Adrenal gland (tissue), 5 donors: ENCODE measurements at regions not wholly inside any gene's neighbourhood (a gene's known extent, or its start where the extent isn't known, plus 50 kb on each side); places are given as distances from the start of the nearest gene placed in this dataset.

Source experiments
- CTCF ChIP-seq, 6 experiments: fragments of 450-650 bp in 4 of 6; fragments of 200-600 bp in 2 of 6; sonication (generic) in 1 of 6; IDR thresholded peaks; 1 replicate in 5 of 6; 2 replicates in 1 of 6; pipeline versions ENCODE4 v1.5.1 to v1.8.0; 2016 to 2021; ENCODE audit warnings: antibody characterized with exemption in 6 of 6, mild to moderate bottlenecking in 2 of 6, moderate library complexity in 1 of 6
- POLR2A ChIP-seq, 2 donors: fragments of 450-650 bp; IDR thresholded peaks; one replicate each; pipeline ENCODE4 v1.6.1; 2017; ENCODE audit warnings: antibody characterized with exemption in 2 of 2, mild to moderate bottlenecking in 2 of 2, moderate library complexity in 1 of 2
- donor health status: DM: no; HTN: no; CAD: no.

DNA sequence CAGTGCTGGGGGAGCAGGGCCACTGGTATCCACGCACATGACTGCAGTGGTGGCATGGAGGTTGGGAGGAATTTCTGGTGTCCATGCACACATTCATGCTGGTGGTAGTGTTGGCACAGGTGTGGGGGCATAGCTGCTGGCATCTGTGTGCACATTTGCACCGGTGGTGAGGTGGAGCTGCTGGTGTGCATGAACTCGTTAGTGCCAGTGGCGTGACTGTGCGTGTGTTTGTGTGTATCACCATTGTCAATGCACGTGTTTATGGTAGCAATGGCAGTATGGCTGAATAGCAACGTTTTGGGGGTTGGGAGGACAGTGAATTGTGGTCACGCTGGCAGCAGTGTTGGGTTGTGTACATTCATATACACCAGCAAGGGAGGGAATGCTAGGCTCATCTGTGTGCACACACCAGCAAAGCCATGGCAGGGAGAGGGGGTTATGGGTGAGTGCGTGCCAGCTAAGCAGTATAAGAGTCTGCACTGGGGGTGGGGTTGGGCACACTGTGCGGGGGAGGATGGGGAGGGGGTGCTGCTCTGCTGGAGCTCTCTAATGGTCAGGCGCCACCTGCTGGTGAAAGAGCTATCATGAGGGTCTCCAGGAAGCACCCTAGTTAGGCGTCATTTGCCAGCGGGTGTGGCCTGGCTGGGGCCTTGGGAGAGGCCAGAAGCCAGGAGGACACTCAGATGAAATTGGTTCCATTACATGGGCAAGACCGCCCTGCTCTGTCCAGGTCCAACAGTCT, 626.1 kb upstream of the ID4 start:
- TF ChIP-seq POLR2A (IDR thresholded peaks at IDR 0.05): no peak
- TF ChIP-seq CTCF (IDR thresholded peaks at IDR 0.05): peak in 1 of 6 experiments; percentile 7
